BJ (cell line): ENCODE measurements at regions not wholly inside any gene's neighbourhood (a gene's known extent, or its start where the extent isn't known, plus 50 kb on each side); places are given as distances from the start of the nearest gene placed in this dataset.

ENCODE experiments used
- CTCF ChIA-PET: fragments of 350-600 bp; formaldehyde crosslinking; extraction: SDS; loops from one replicate; lab custom pipeline; 2021; ENCODE audit warnings: antibody characterized with exemption, inconsistent platforms; lab: Yijun Ruan, JAX
- POLR2A ChIA-PET: fragments of 300-600 bp; sonication (Branson Sonifier 250); formaldehyde crosslinking; extraction: SDS; loops from one replicate; lab custom pipeline; 2021; ENCODE audit warnings: antibody characterized with exemption; lab: Charles Lee
- DNase-seq: peaks from one replicate; pipeline ENCODE4 v3.0.0-alpha.2; 2011; ENCODE audit warnings: low read depth
- H3K27me3 ChIP-seq: 2 replicates; pipeline ENCODE4 v1.6.0; 2011; ENCODE audit warnings: low read length; ENCODE audit not compliant: control insufficient read depth, insufficient read depth
- H3K36me3 ChIP-seq: 2 replicates; pipeline ENCODE4 v1.5.1; 2011; ENCODE audit warnings: low read length; ENCODE audit not compliant: control insufficient read depth, insufficient read depth
- H3K4me3 ChIP-seq: 2 replicates; pipeline ENCODE4 v1.5.1; 2011; ENCODE audit warnings: low read depth, mild to moderate bottlenecking, control low read depth, low read length
- TF ChIP-seq, protein P1 (sequence below): IDR thresholded peaks from 2 replicates; pipeline ENCODE4 v1.5.1; 2011; ENCODE audit warnings: low read depth, mild to moderate bottlenecking, control low read depth, inconsistent platforms, low read length, moderate library complexity; ENCODE audit not compliant: insufficient read depth

DNA sequence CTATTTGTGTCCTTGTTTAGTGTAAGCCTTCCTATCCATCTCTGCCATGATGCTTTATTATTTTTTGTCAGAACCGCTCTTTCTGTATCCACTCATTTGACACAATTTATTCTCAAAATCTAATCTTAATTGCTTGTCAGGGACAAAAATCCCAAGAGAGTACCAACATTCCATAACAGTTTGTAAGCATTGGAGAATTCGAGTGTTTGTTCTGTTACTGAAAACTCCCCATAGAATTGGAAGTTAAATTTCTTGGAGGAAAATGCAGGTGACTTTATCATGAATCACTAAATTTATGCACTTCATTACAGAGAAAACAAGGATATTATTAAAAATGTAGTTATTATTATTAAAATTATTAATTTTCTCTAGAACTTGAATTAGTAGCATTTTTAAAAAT is 1986.1 kb downstream of the ARAP2 start:
- H3K4me3 ChIP-seq = no peak overlapping the region
- no peak for DNase-seq
- ChIA-PET CTCF (interaction anchor here (0.5 kb wide), 2 partner anchors 348 to 402 kb away, joined by 4 read pairs; no protein-coding TSS in a partner anchor), POLR2A (no interaction called here)
- no peaks in the 10 kb centered on the region for H3K27me3 ChIP-seq
- H3K36me3 ChIP-seq = no peaks in the 10 kb centered on the region
- TF ChIP-seq, protein P1, sequence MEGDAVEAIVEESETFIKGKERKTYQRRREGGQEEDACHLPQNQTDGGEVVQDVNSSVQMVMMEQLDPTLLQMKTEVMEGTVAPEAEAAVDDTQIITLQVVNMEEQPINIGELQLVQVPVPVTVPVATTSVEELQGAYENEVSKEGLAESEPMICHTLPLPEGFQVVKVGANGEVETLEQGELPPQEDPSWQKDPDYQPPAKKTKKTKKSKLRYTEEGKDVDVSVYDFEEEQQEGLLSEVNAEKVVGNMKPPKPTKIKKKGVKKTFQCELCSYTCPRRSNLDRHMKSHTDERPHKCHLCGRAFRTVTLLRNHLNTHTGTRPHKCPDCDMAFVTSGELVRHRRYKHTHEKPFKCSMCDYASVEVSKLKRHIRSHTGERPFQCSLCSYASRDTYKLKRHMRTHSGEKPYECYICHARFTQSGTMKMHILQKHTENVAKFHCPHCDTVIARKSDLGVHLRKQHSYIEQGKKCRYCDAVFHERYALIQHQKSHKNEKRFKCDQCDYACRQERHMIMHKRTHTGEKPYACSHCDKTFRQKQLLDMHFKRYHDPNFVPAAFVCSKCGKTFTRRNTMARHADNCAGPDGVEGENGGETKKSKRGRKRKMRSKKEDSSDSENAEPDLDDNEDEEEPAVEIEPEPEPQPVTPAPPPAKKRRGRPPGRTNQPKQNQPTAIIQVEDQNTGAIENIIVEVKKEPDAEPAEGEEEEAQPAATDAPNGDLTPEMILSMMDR = no peak

DNA sequence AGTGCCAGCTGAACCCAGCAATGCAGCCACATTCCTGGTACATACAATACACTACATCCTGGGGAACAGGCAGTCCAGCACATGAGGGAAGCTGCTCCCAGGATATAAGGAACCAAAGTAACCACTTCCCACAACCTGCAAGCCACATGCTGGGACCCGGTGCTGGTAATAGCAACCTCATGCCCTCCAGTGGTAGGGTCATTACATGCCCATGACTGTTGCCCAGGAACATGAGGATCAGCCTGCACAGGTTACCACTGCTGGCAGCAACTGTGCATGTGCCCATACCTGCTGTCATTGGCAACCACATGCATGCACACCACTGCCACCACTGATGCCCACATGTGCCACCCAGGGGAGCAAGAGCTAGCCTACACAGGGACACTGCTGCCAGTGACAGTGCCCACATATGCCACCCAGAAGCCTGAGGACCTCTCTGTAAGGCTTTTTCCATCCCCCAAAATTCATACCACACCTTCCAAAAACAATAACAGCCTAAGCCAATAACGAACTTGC is 1982.5 kb downstream of the ARAP2 start:
- TF ChIP-seq, protein P1 = no peak
- Histone ChIP-seq H3K4me3 (no peak overlapping the region), H3K36me3 (no peaks in the 10 kb centered on the region), H3K27me3 (no peaks in the 10 kb centered on the region)
- POLR2A ChIA-PET = no interaction called here
- CTCF ChIA-PET = no interaction called here
- DNase-seq = no peak

GRCh38 chr4:34269613-34270012 is 1974.7 kb downstream of the ARAP2 start:
- TF ChIP-seq, protein P1 = no peak
- ChIA-PET POLR2A (no interaction called here), CTCF (no interaction called here)

GRCh38 chr4:34271479-34272355 is 1972.6 kb downstream of the ARAP2 start:
- H3K36me3 ChIP-seq = no peaks in the 10 kb centered on the region
- no peak overlapping the region for H3K4me3 ChIP-seq
- DNase-seq = no peak
- POLR2A ChIA-PET = no interaction called here
- CTCF ChIA-PET = no interaction called here
- TF ChIP-seq, protein P1 = no peak
- no peaks in the 10 kb centered on the region for H3K27me3 ChIP-seq

More at GRCh38 chr4:34269613-34270012, 1974.7 kb downstream of the ARAP2 start:
- H3K36me3 ChIP-seq = no peaks in the 10 kb centered on the region
- DNase-seq = no peak
- H3K27me3 ChIP-seq = no peaks in the 10 kb centered on the region
- H3K4me3 ChIP-seq = no peak overlapping the region

DNA sequence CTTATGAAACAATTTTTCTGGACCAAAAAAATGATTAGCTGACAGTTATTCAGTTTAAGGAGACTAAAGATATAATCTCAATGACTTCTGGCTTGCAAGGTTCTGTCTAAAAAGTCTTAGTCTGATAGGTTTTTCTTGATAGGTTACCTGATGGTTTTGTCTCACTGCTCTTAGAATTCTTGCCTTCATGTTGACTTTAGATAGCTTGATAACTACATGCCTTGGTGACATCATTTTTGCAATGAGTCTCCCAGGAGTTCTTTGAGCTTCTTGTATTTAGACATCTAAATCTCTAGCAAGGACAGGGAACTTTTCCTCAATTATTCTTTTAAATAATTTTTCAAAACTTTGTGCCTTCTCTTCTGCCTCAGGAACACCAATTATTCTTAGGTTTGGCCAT is 1965.3 kb downstream of the ARAP2 start:
- Histone ChIP-seq H3K27me3 (no peaks in the 10 kb centered on the region; the same call in 1 of the 2 replicates), H3K4me3 (no peak overlapping the region), H3K36me3 (no peaks in the 10 kb centered on the region)
- DNase-seq = no peak
- TF ChIP-seq, protein P1 = no peak
- POLR2A ChIA-PET = no interaction called here
- CTCF ChIA-PET = no interaction called here
